Thyroid gland (tissue), 4 donors: ENCODE measurements at regions not wholly inside any gene's neighbourhood (a gene's known extent, or its start where the extent isn't known, plus 50 kb on each side); places are given as distances from the start of the nearest gene placed in this dataset.

Experiments used
- DNase-seq, 2 donors: peaks; one replicate each; pipeline ENCODE4 v3.0.0-alpha.2; 2019
- H3K27ac ChIP-seq, 3 donors: fragments of 200-600 bp; sonication (generic); 1 replicate in 2 of 3; 2 replicates in 1 of 3; pipeline ENCODE4 v1.5.1; 2016 to 2019; ENCODE audit warnings: mild to moderate bottlenecking in 1 of 3, moderate library complexity in 1 of 3
- H3K27me3 ChIP-seq: fragments of 200-600 bp; sonication (generic); one replicate; pipeline ENCODE4 v1.5.1; 2019
- H3K36me3 ChIP-seq, 2 donors: fragments of 200-600 bp; sonication (generic); one replicate each; pipeline ENCODE4 v1.5.1; 2016 to 2019
- H3K4me1 ChIP-seq, 2 donors: fragments of 200-600 bp; sonication (generic); one replicate each; pipeline ENCODE4 v1.5.1; 2017 to 2019
- H3K4me3 ChIP-seq, 3 donors: fragments of 200-600 bp; sonication (generic); replicated peaks in 1 of 3; 1 replicate in 2 of 3; 2 replicates in 1 of 3; pipeline ENCODE4 v1.5.1; 2016; ENCODE audit warnings: mild to moderate bottlenecking in 1 of 3
- H3K9me3 ChIP-seq: fragments of 200-600 bp; sonication (generic); one replicate; pipeline ENCODE4 v1.5.1; 2017
- CTCF ChIP-seq, 6 experiments: fragments of 200-600 bp in 3 of 6; fragments of 450-650 bp in 3 of 6; sonication (generic) in 3 of 6; IDR thresholded peaks; one replicate each; pipeline ENCODE4 v1.5.1; 2016 to 2019; ENCODE audit warnings: antibody characterized with exemption in 6 of 6, mild to moderate bottlenecking in 2 of 6, inconsistent platforms in 1 of 6, moderate library complexity in 1 of 6
- POLR2A ChIP-seq, 2 donors: fragments of 450-650 bp; IDR thresholded peaks; one replicate each; pipeline ENCODE4 v1.6.1; 2017; ENCODE audit warnings: antibody characterized with exemption in 2 of 2, mild to moderate bottlenecking in 2 of 2, moderate library complexity in 1 of 2
- WGBS, 2 donors: methylation state at CpG; one replicate each; pipeline ENCODE4 v1.1.5; 2017; 5-methylcytosine and 5-hydroxymethylcytosine counted together
- intact Hi-C: fragments of 100-400 bp; cut with DNase I; formaldehyde crosslinking; loops from one replicate; pipeline ENCODE4 v1.15.1; 2023

GRCh38 chr14:96638041-96638855, 136.1 kb downstream of the PAPOLA start:
- H3K9me3 ChIP-seq: no peaks in the 10 kb centered on the region
- no peak for TF ChIP-seq POLR2A (IDR thresholded peaks at IDR 0.05)
- TF ChIP-seq CTCF (IDR thresholded peaks at IDR 0.05): no peak
- 81 to 93% methylated on average over 10 to 12 of the region's 12 CpGs for WGBS, 2 donors
- H3K4me1 ChIP-seq: no peaks in the 10 kb centered on the region
- no peak for DNase-seq
- no peak overlapping the region for H3K4me3 ChIP-seq
- no peak overlapping the region for H3K27ac ChIP-seq
- intact Hi-C loops: no loop called here
- H3K27me3 ChIP-seq: no peaks in the 10 kb centered on the region
- no peaks in the 10 kb centered on the region for H3K36me3 ChIP-seq

GRCh38 chr14:96639550-96639949, 137.4 kb downstream of the PAPOLA start:
- 84 to 89% methylated on average over 8 of the region's 8 CpGs for WGBS, 2 donors
- DNase-seq: no peak
- H3K9me3 ChIP-seq: no peaks in the 10 kb centered on the region

GRCh38 chr14:96648506-96649326, 146.5 kb downstream of the PAPOLA start:
- WGBS, 2 donors: 82 to 87% methylated on average over 3 to 4 of the region's 5 CpGs
- no peaks in the 10 kb centered on the region for H3K9me3 ChIP-seq
- H3K27me3 ChIP-seq: no peaks in the 10 kb centered on the region
- no peaks in the 10 kb centered on the region for H3K4me1 ChIP-seq
- DNase-seq: no peak
- TF ChIP-seq POLR2A (IDR thresholded peaks at IDR 0.05) (no peak), CTCF (IDR thresholded peaks at IDR 0.05) (no peak)
- no peak overlapping the region for H3K27ac ChIP-seq
- no peaks in the 10 kb centered on the region for H3K36me3 ChIP-seq
- intact Hi-C loops: no loop called here
- H3K4me3 ChIP-seq: no peak overlapping the region

More at GRCh38 chr14:96639550-96639949, 137.4 kb downstream of the PAPOLA start:
- no peak overlapping the region for H3K27ac ChIP-seq
- H3K4me1 ChIP-seq: no peaks in the 10 kb centered on the region
- H3K27me3 ChIP-seq: no peaks in the 10 kb centered on the region
- H3K36me3 ChIP-seq: no peaks in the 10 kb centered on the region
- H3K4me3 ChIP-seq: no peak overlapping the region
- intact Hi-C loops: no loop called here
- TF ChIP-seq POLR2A (IDR thresholded peaks at IDR 0.05): no peak
- no peak for TF ChIP-seq CTCF (IDR thresholded peaks at IDR 0.05)

- Histone ChIP-seq H3K27me3 (no peaks in the 10 kb centered on the region), H3K9me3 (no peaks in the 10 kb centered on the region), H3K4me3 (no peak overlapping the region), H3K4me1 (no peaks in the 10 kb centered on the region), H3K36me3 (no peaks in the 10 kb centered on the region), H3K27ac (no peak overlapping the region)
- DNase-seq: no peak
- WGBS, 2 donors: 34% methylated on average over 2 of the region's 2 CpGs; no CpG with 5 or more reads in 1 of the 2 donors
- TF ChIP-seq CTCF (IDR thresholded peaks at IDR 0.05) (no peak), POLR2A (IDR thresholded peaks at IDR 0.05) (no peak)
- intact Hi-C loops: no loop called here
Observed at GRCh38 chr14:96649327-96649601, 147.1 kb downstream of the PAPOLA start.

- no peaks in the 10 kb centered on the region for H3K27me3 ChIP-seq
- intact Hi-C loops: no loop called here
- TF ChIP-seq POLR2A (IDR thresholded peaks at IDR 0.05) (no peak), CTCF (IDR thresholded peaks at IDR 0.05) (no peak)
- DNase-seq: no peak
- no peaks in the 10 kb centered on the region for H3K9me3 ChIP-seq
- no peak overlapping the region for H3K4me3 ChIP-seq
- no peak overlapping the region for H3K27ac ChIP-seq
- WGBS, 2 donors: 91% methylated on average over 8 of the region's 8 CpGs
- H3K4me1 ChIP-seq: no peaks in the 10 kb centered on the region
- no peaks in the 10 kb centered on the region for H3K36me3 ChIP-seq
Observed at GRCh38 chr14:96653597-96653996, 143.6 kb upstream of the VRK1 start.
